AG10803 (cell line): ENCODE measurements at regions not wholly inside any gene's neighbourhood (a gene's known extent, or its start where the extent isn't known, plus 50 kb on each side); places are given as distances from the start of the nearest gene placed in this dataset.
"Not testable (repeated sequence)": the region's sequence is repeated elsewhere in the genome, so short reads cannot be mapped to it uniquely, and the experiment has no call there.

Experiments used
- DNase-seq: peaks from one replicate; pipeline ENCODE4 v3.0.0; 2010; ENCODE audit warnings: low read depth
- H3K4me3 ChIP-seq: 2 replicates; pipeline ENCODE4 v1.5.1; 2011; ENCODE audit warnings: mild to moderate bottlenecking, low read length, control low read depth
- TF ChIP-seq, protein P1 (sequence below): conservative IDR thresholded peaks from 2 replicates; pipeline ENCODE4 v1.5.1; 2011; ENCODE audit warnings: mild to moderate bottlenecking, low read length, control low read depth, inconsistent platforms

DNA sequence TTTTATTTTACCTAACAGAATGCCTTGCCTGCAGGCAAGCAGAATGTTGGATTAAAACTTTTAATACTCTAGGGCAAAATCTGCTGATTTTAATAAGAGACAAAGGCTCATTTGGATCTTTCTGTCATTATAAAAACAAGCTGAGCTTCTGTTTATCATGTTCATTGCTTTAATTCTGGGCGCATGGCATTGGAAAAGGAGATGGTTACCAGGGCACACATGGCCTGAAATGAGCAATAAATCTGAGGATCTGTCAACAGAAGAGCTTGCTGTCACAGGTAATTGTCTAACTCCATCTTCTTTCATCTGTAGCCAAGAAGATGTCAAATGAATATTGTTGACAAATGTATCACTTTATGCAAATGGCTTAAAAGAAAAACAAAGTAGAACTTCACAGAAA is 439.6 kb downstream of the DOK5 start:
- TF ChIP-seq, protein P1, sequence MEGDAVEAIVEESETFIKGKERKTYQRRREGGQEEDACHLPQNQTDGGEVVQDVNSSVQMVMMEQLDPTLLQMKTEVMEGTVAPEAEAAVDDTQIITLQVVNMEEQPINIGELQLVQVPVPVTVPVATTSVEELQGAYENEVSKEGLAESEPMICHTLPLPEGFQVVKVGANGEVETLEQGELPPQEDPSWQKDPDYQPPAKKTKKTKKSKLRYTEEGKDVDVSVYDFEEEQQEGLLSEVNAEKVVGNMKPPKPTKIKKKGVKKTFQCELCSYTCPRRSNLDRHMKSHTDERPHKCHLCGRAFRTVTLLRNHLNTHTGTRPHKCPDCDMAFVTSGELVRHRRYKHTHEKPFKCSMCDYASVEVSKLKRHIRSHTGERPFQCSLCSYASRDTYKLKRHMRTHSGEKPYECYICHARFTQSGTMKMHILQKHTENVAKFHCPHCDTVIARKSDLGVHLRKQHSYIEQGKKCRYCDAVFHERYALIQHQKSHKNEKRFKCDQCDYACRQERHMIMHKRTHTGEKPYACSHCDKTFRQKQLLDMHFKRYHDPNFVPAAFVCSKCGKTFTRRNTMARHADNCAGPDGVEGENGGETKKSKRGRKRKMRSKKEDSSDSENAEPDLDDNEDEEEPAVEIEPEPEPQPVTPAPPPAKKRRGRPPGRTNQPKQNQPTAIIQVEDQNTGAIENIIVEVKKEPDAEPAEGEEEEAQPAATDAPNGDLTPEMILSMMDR: no peak
- DNase-seq: no peak
- no peak overlapping the region for H3K4me3 ChIP-seq

DNA sequence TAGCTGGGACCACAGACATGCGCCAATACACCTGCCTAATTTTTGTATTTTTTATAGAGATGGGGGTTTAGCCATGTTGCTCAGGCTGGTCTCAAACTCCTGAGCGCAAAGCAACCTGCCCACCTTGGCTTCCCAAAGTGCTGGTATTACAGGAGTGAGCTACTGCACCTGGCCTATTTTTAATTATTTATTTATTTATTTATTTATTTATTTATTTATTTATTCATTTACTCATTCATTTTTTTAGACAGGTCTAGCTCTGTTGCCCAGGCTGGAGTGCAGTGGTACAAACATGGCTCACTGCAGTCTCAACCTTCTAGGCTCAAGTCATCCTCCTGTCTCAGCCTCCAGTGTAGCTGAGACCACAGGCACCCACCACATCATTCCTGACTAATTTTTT is 434.3 kb downstream of the DOK5 start:
- no peak for DNase-seq
- no peak overlapping the region for H3K4me3 ChIP-seq
- TF ChIP-seq, protein P1: no peak

DNA sequence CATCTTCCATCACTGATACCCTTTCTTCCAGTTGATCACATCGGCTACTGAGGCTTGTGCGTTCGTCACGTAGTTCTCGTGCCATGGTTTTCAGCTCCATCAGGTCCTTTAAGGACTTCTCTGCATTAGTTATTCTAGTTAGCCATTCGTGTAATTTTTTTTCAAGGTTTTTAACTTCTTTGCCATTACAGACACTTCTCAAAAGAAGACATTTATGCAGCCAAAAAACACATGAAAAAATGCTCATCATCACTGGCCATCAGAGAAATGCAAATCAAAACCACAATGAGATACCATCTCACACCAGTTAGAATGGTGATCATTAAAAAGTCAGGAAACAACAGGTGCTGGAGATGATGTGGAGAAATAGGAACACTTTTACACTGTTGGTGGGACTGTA is 430.7 kb downstream of the DOK5 start:
- not testable (repeated sequence) for DNase-seq, H3K4me3 ChIP-seq

DNA sequence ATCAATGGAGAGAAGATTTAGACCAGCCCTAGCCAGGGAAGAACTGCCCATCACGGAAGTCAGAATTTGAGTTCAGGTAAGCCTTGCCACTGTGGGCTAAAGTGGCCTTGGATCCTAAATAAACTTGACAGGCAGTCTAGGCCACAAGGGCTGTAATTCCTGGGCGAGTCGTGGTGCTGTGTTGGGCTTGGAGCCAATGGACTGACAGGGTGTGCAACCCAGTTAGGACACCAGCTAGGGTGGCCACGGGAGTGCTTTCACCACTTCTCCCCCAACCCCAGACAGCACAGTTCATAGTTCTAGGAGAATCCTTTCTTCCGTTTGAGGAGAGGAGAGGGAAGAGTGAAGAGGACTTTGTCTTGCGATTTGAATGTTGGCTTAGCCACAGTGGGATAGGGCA is 422.4 kb downstream of the DOK5 start:
- DNase-seq: no peak

DNA sequence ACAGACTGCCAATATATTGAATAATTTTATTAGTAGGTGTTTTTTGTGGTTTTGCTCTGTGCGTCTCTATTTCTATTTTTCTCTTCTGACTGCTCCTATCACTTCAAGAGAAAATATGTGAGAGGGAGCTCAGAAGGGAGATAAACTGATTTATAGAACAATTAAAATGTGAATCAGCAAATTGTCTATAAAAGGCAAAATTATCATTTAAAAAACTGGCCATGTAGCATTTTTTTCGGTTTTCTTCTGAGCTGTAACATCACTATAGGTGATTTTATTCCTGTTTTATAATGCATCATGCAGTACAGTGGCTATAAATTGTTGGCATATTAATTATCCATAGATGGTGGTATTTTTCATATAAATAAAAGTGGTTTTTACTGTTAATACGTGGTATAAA is 416.5 kb downstream of the DOK5 start:
- TF ChIP-seq, protein P1: no peak
- no peak overlapping the region for H3K4me3 ChIP-seq
- no peak for DNase-seq

More for the DNA sequence above, 422.4 kb downstream of the DOK5 start:
- no peak overlapping the region for H3K4me3 ChIP-seq
- TF ChIP-seq, protein P1: no peak

DNA sequence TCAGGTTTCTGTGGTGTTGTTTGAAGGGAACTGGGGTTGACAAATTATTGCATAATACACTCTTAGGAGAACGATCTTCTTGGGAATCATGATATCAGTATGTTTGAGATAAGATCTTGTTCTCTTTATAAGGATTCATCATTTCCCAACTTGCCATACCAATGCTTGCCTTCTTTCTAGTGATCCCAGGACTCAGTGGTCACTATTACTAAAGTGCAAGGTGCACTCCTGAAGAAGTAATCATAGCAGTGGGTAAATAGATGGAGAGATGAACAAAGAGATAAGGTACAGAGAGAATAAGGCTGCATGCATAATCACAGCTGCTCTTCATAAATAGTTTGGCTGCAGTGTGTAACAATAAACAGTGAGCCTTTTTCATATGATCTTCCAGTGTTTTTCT is 404.0 kb downstream of the DOK5 start:
- TF ChIP-seq, protein P1: no peak
- H3K4me3 ChIP-seq: no peak overlapping the region
- DNase-seq: no peak

DNA sequence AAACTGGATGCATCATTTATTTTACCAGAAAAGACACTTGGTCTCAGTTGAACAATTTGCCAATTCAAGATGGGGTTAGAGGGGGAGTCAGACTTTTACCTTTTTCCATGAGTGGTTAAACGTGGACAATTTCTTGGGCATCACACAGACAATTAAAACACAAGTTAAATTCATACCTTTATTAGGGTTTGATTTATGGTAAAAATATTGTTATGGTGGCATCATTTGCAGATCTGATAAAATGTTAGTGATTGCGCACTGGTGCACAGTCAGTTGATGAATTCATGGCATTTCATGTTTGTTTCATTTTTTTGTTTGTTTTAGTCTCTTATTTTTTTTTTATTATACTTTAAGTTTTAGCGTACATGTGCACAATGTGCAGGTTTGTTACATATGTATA is 399.9 kb downstream of the DOK5 start:
- no peak for DNase-seq
- TF ChIP-seq, protein P1: no peak
- H3K4me3 ChIP-seq: no peak overlapping the region

DNA sequence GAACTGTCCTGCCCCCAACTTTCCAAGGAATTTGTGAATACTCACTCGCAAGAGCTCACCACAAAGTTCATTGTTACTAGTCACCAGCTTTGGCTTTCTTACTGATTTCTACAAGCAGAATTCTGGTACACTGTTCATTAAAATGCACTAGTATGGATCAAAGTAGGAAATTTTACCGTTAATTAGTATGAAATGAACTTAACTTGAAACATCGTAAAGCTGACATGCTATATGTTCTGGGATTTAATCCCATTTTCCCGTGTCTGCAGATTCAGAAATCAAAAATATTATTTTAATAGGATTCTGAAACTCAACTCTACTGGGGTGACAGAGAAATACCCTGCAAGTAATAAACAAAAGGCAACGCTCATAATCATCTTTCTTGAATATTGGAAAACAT is 399.3 kb downstream of the DOK5 start:
- no peak overlapping the region for H3K4me3 ChIP-seq
- TF ChIP-seq, protein P1: no peak
- no peak for DNase-seq
